Spleen (tissue), 7 donors: ENCODE measurements at regions not wholly inside any gene's neighbourhood (a gene's known extent, or its start where the extent isn't known, plus 50 kb on each side); places are given as distances from the start of the nearest gene placed in this dataset.
"Not testable (repeated sequence)": the region's sequence is repeated elsewhere in the genome, so short reads cannot be mapped to it uniquely, and the experiment has no call there.

Experiments
- CTCF ChIP-seq, 11 experiments: fragments of 200-600 bp in 7 of 11; fragments of 450-650 bp in 4 of 11; sonication (generic) in 4 of 11; IDR thresholded peaks in 8 of 11; conservative IDR thresholded peaks in 3 of 11; 1 replicate in 7 of 11; 2 replicates in 4 of 11; pipeline versions ENCODE4 v1.4.0 to v1.8.0; 2016 to 2021; ENCODE audit warnings: antibody characterized with exemption in 11 of 11, inconsistent platforms in 4 of 11, mild to moderate bottlenecking in 1 of 11
- POLR2A ChIP-seq, 3 donors: fragments of 450-650 bp; IDR thresholded peaks; one replicate each; pipeline ENCODE4 v1.5.1; 2017; ENCODE audit warnings: antibody characterized with exemption in 3 of 3, mild to moderate bottlenecking in 1 of 3
- POLR2AphosphoS5 ChIP-seq, 3 donors: sonication (generic); formaldehyde crosslinking; IDR thresholded peaks; one replicate each; pipeline ENCODE4 v1.5.1; 2017; ENCODE audit warnings: antibody characterized with exemption in 3 of 3
- donor health status: DM: no; HTN: no; CAD: no; lungs with moderate emphysema.
- donor health status: DM: no; HTN: no; CAD: no.
- donor health status: DM: no; HTN: no; CAD: no.

- not testable (repeated sequence) for TF ChIP-seq CTCF (IDR thresholded peaks at IDR 0.05 in 8 of 11, conservative IDR thresholded peaks at IDR 0.05 in 3 of 11); POLR2A (IDR thresholded peaks at IDR 0.05); POLR2AphosphoS5 (IDR thresholded peaks at IDR 0.05)
Observed at GRCh38 chr2:156254637-156255067, 77.9 kb downstream of the NR4A2 start.
